HCT116 (cell line): ENCODE measurements at regions not wholly inside any gene's neighbourhood (a gene's known extent, or its start where the extent isn't known, plus 50 kb on each side); places are given as distances from the start of the nearest gene placed in this dataset.

Experiments
- ATAC-seq: fragments of 200-7000 bp; cut with Tn5 transposase; 2 replicates; pipeline ENCODE4 v1.9.1; 2020; ENCODE audit warnings: mild to moderate bottlenecking, moderate library complexity
- BruUV-seq: library from RNA; stranded (reverse); fragments of 400-500 nt; replicated peaks from 2 replicates; lab custom pipeline; 2021; lab: Mats Ljungman, UMichigan
- CTCF ChIA-PET: fragments of 300-600 bp; sonication (Branson Sonifier 250); formaldehyde crosslinking; loops from one replicate; lab custom pipeline; 2021; ENCODE audit warnings: antibody characterized with exemption; lab: Charles Lee
- POLR2A ChIA-PET: fragments of 300-600, 350-600 bp; sonication (Branson Sonifier 250); formaldehyde crosslinking; loops from one replicate; lab custom pipeline; 2021; ENCODE audit warnings: antibody characterized with exemption; lab: Charles Lee
- RAD21 ChIA-PET, 2 experiments: fragments of 300-600 bp; sonication (Branson Sonifier 250); formaldehyde crosslinking; loops; one replicate each; lab custom pipeline; 2023; ENCODE audit warnings: low total read pairs in 2 of 2; ENCODE audit not compliant: uncharacterized antibody in 2 of 2, unreplicated experiment in 2 of 2, low non-redundant PET in 1 of 2; lab: Charles Lee
- DNase-seq: peaks from one replicate; pipeline ENCODE4 v3.0.0-alpha.2; 2010; ENCODE audit warnings: low read depth, low spot score
- H2AFZ ChIP-seq: fragments of 200-600 bp; shearing (Covaris generic), sonication (generic); 2 replicates; pipeline ENCODE4 v1.6.1; 2017; ENCODE audit warnings: low read depth, mixed run types, mixed read lengths, antibody characterized with exemption, low read length; ENCODE audit not compliant: poor library complexity, severe bottlenecking
- H3K27ac ChIP-seq: 2 replicates; pipeline ENCODE4 v1.5.1; 2012; ENCODE audit warnings: low read depth, low read length
- H3K27me3 ChIP-seq: fragments of 200-600 bp; sonication (generic); 2 replicates; pipeline ENCODE4 v1.6.1; 2016; ENCODE audit warnings: mixed run types, low read length, mixed read lengths; ENCODE audit not compliant: insufficient read depth
- H3K36me3 ChIP-seq, 2 experiments: fragments of 200-500 bp in 1 of 2; fragments of 200-600 bp in 1 of 2; sonication (Bioruptor generic) in 1 of 2; sonication (generic) in 1 of 2; 2 replicates each; pipeline versions ENCODE4 v1.5.1 to v1.6.1; 2014 to 2016; ENCODE audit warnings: low read length in 2 of 2, inconsistent platforms in 1 of 2, mixed read lengths in 1 of 2, mixed run types in 1 of 2; ENCODE audit not compliant: insufficient read depth in 2 of 2, control insufficient read depth in 1 of 2
- H3K4me1 ChIP-seq, 2 experiments: fragments of 200-600 bp in 1 of 2; sonication (generic) in 1 of 2; 2 replicates each; pipeline versions ENCODE4 v1.5.1 to v1.6.1; 2012 to 2017; ENCODE audit warnings: low read length in 2 of 2, inconsistent platforms in 1 of 2, mild to moderate bottlenecking in 1 of 2, mixed read lengths in 1 of 2, mixed run types in 1 of 2, moderate library complexity in 1 of 2; ENCODE audit not compliant: insufficient read depth in 2 of 2, control insufficient read depth in 1 of 2
- H3K4me2 ChIP-seq: fragments of 200-600 bp; sonication (generic); 2 replicates; pipeline ENCODE4 v1.6.1; 2017; ENCODE audit warnings: mixed run types, low read length, mixed read lengths
- H3K4me3 ChIP-seq, 2 experiments: fragments of 200-600 bp in 1 of 2; sonication (generic) in 1 of 2; replicated peaks in 1 of 2; 2 replicates each; pipeline ENCODE4 v1.5.1; 2011 to 2016; ENCODE audit warnings: low read length in 2 of 2, control low read depth in 1 of 2, low read depth in 1 of 2, mild to moderate bottlenecking in 1 of 2, mixed read lengths in 1 of 2, mixed run types in 1 of 2
- H3K79me2 ChIP-seq: fragments of 200-600 bp; sonication (generic); 2 replicates; pipeline ENCODE4 v1.6.1; 2017; ENCODE audit warnings: mild to moderate bottlenecking, mixed run types, low read length, moderate library complexity, mixed read lengths; ENCODE audit not compliant: insufficient read depth
- H3K9ac ChIP-seq: fragments of 200-600 bp; sonication (generic); 2 replicates; pipeline ENCODE4 v1.6.1; 2016; ENCODE audit warnings: low read length, mixed read lengths
- H3K9me2 ChIP-seq: fragments of 200-600 bp; sonication (generic), shearing (Covaris generic); 2 replicates; pipeline ENCODE4 v1.6.1; 2017; ENCODE audit warnings: mixed run types, mild to moderate bottlenecking, moderate library complexity; ENCODE audit not compliant: insufficient read depth
- H3K9me3 ChIP-seq, 2 experiments: fragments of 200-500 bp in 1 of 2; fragments of 200-600 bp in 1 of 2; sonication (Bioruptor generic) in 1 of 2; sonication (generic) in 1 of 2; 2 replicates each; pipeline ENCODE4 v1.6.1; 2014 to 2017; ENCODE audit warnings: low read length in 2 of 2, mixed read lengths in 2 of 2, inconsistent platforms in 1 of 2, low read depth in 1 of 2, mild to moderate bottlenecking in 1 of 2, mixed run types in 1 of 2, moderate library complexity in 1 of 2; ENCODE audit not compliant: control insufficient read depth in 1 of 2, insufficient read depth in 1 of 2
- H4K20me1 ChIP-seq: fragments of 200-600 bp; sonication (generic), shearing (Covaris generic); 2 replicates; pipeline ENCODE4 v1.6.1; 2017; ENCODE audit warnings: mixed run types, mild to moderate bottlenecking, moderate library complexity; ENCODE audit not compliant: insufficient read depth
- ATF3 ChIP-seq: IDR thresholded peaks from 2 replicates; pipeline ENCODE4 v1.6.1; 2012
- CBX3 ChIP-seq: IDR thresholded peaks from 2 replicates; pipeline ENCODE4 v1.6.1; 2012; ENCODE audit warnings: low read depth
- EGR1 ChIP-seq: IDR thresholded peaks from 2 replicates; pipeline ENCODE4 v1.6.1; 2012; ENCODE audit warnings: low read depth
- ELF1 ChIP-seq: IDR thresholded peaks from 2 replicates; pipeline ENCODE4 v1.6.1; 2012; ENCODE audit warnings: low read depth, borderline replicate concordance
- EZH2phosphoT487 ChIP-seq: fragments of 200-600 bp; IDR thresholded peaks from 2 replicates; pipeline ENCODE4 v1.6.1; 2018; ENCODE audit warnings: antibody characterized with exemption, borderline replicate concordance
- FOSL1 ChIP-seq: IDR thresholded peaks from 2 replicates; pipeline ENCODE4 v1.6.1; 2012; ENCODE audit warnings: low read depth
- JUND ChIP-seq: IDR thresholded peaks from 2 replicates; pipeline ENCODE4 v1.6.1; 2012
- POLR2A ChIP-seq: IDR thresholded peaks from 2 replicates; pipeline ENCODE4 v1.7.0; 2011; ENCODE audit warnings: borderline replicate concordance; ENCODE audit not compliant: insufficient read depth, insufficient read length; ENCODE audit errors: extremely low read depth
- POLR2AphosphoS5 ChIP-seq: IDR thresholded peaks from 2 replicates; pipeline ENCODE4 v1.6.1; 2011; ENCODE audit warnings: mild to moderate bottlenecking, low read depth, low read length, moderate library complexity
- REST ChIP-seq: IDR thresholded peaks from 2 replicates; pipeline ENCODE4 v1.6.1; 2012; ENCODE audit warnings: low read depth
- SIN3A ChIP-seq: IDR thresholded peaks from 2 replicates; pipeline ENCODE4 v1.6.1; 2012; ENCODE audit warnings: low read depth
- SP1 ChIP-seq: IDR thresholded peaks from 2 replicates; pipeline ENCODE4 v1.6.1; 2012; ENCODE audit warnings: low read depth
- SRF ChIP-seq: IDR thresholded peaks from 2 replicates; pipeline ENCODE4 v1.6.1; 2012; ENCODE audit warnings: low read depth
- TCF7L2 ChIP-seq: IDR thresholded peaks from 2 replicates; pipeline ENCODE4 v1.7.0; 2011; ENCODE audit warnings: borderline replicate concordance, inconsistent platforms; ENCODE audit not compliant: insufficient read depth, insufficient read length; ENCODE audit errors: extremely low read depth
- YY1 ChIP-seq: IDR thresholded peaks from 2 replicates; pipeline ENCODE4 v1.6.1; 2011; ENCODE audit warnings: low read length, low read depth, moderate library complexity, mild to moderate bottlenecking; ENCODE audit not compliant: insufficient replicate concordance; ENCODE audit errors: extremely low read depth
- ZBTB33 ChIP-seq: IDR thresholded peaks from 2 replicates; pipeline ENCODE4 v1.6.1; 2011; ENCODE audit warnings: mild to moderate bottlenecking, low read length, moderate library complexity; ENCODE audit not compliant: insufficient replicate concordance; ENCODE audit errors: extremely low read depth
- ZFX ChIP-seq: fragments of 450-650 bp; IDR thresholded peaks from 2 replicates; pipeline ENCODE4 v1.6.1; 2017
- ZNF274 ChIP-seq: fragments of 200-500 bp; sonication (Bioruptor generic); IDR thresholded peaks from 2 replicates; pipeline ENCODE4 v1.6.1; 2014; ENCODE audit warnings: mild to moderate bottlenecking, low read depth, low read length, inconsistent platforms
- intact Hi-C: fragments of 100-400 bp; cut with micrococcal nuclease; formaldehyde crosslinking; loops from 2 replicates; pipeline ENCODE4 v1.10.0; 2022
- TF ChIP-seq, protein P1 (sequence below): IDR thresholded peaks from 2 replicates; pipeline ENCODE4 v1.6.1; 2012
- TF ChIP-seq, protein P2 (sequence below), 3 experiments: fragments of 200-600 bp in 1 of 3; sonication (generic) in 1 of 3; IDR thresholded peaks in 2 of 3; conservative IDR thresholded peaks in 1 of 3; 2 replicates each; pipeline ENCODE4 v1.5.1; 2012 to 2017; ENCODE audit warnings: low read depth in 2 of 3, low read length in 2 of 3, antibody characterized with exemption in 1 of 3, borderline replicate concordance in 1 of 3, control low read depth in 1 of 3, mild to moderate bottlenecking in 1 of 3, mixed read lengths in 1 of 3, mixed run types in 1 of 3, moderate library complexity in 1 of 3; ENCODE audit not compliant: insufficient read depth in 1 of 3

- BruUV-seq = no TSS peak
- H3K9ac ChIP-seq = no peak overlapping the region
- TF ChIP-seq ATF3 = no peak
- no peak for TF ChIP-seq FOSL1
- TF ChIP-seq SP1 = no peak
- no peak for TF ChIP-seq EZH2phosphoT487
- no peak for TF ChIP-seq CBX3
- TF ChIP-seq REST = no peak
- no peak for TF ChIP-seq ZBTB33
- TF ChIP-seq ELF1 = no peak
- no peak for TF ChIP-seq POLR2A
- TF ChIP-seq, protein P1, sequence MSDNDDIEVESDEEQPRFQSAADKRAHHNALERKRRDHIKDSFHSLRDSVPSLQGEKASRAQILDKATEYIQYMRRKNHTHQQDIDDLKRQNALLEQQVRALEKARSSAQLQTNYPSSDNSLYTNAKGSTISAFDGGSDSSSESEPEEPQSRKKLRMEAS = no peak
- no peak for TF ChIP-seq JUND
- no peak for TF ChIP-seq ZNF274
- no peak for TF ChIP-seq ZFX
- TF ChIP-seq POLR2AphosphoS5 = no peak
- TF ChIP-seq EGR1 = no peak
- TF ChIP-seq YY1 = no peak
- TF ChIP-seq SIN3A = no peak
- no peak for TF ChIP-seq SRF
- TF ChIP-seq, protein P2, sequence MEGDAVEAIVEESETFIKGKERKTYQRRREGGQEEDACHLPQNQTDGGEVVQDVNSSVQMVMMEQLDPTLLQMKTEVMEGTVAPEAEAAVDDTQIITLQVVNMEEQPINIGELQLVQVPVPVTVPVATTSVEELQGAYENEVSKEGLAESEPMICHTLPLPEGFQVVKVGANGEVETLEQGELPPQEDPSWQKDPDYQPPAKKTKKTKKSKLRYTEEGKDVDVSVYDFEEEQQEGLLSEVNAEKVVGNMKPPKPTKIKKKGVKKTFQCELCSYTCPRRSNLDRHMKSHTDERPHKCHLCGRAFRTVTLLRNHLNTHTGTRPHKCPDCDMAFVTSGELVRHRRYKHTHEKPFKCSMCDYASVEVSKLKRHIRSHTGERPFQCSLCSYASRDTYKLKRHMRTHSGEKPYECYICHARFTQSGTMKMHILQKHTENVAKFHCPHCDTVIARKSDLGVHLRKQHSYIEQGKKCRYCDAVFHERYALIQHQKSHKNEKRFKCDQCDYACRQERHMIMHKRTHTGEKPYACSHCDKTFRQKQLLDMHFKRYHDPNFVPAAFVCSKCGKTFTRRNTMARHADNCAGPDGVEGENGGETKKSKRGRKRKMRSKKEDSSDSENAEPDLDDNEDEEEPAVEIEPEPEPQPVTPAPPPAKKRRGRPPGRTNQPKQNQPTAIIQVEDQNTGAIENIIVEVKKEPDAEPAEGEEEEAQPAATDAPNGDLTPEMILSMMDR (IDR thresholded peaks at IDR 0.05 in 2 of 3, conservative IDR thresholded peaks at IDR 0.05 in 1 of 3; ENCODE audit: borderline replicate concordance in 1 of 3, insufficient read depth in 1 of 3, low read depth in 2 of 3, low read length in 2 of 3) = no peak
- TF ChIP-seq TCF7L2 = no peak
- intact Hi-C loops = no loop called here
- ChIA-PET RAD21 (no interaction called here), CTCF (no interaction called here), POLR2A (no interaction called here)
- H3K9me3 ChIP-seq = no peaks in the 10 kb centered on the region
- no peak overlapping the region for H3K4me2 ChIP-seq
- DNase-seq (no peak), ATAC-seq (no peak)
- H3K27ac ChIP-seq = no peak overlapping the region
- no peaks in the 10 kb centered on the region for H3K9me2 ChIP-seq
- H3K79me2 ChIP-seq = no peaks in the 10 kb centered on the region
- no peaks in the 10 kb centered on the region for H3K27me3 ChIP-seq
- no peaks in the 10 kb centered on the region for H4K20me1 ChIP-seq
- no peaks in the 10 kb centered on the region for H3K4me1 ChIP-seq
- H3K36me3 ChIP-seq = no peaks in the 10 kb centered on the region
- no peak overlapping the region for H2AFZ ChIP-seq
- no peak overlapping the region for H3K4me3 ChIP-seq
These were observed 270.0 kb downstream of the CYRIA start for GRCh38 chr2:16395601-16396000.
